Astrocyte (in vitro differentiated cells and primary cell): ENCODE measurements at regions not wholly inside any gene's neighbourhood (a gene's known extent, or its start where the extent isn't known, plus 50 kb on each side); places are given as distances from the start of the nearest gene placed in this dataset.
"Not testable (repeated sequence)": the region's sequence is repeated elsewhere in the genome, so short reads cannot be mapped to it uniquely, and the experiment has no call there.

Experiments used
- DNase-seq: peaks from one replicate; pipeline ENCODE4 v3.0.0-alpha.2; 2010; ENCODE audit warnings: low read depth
- FAIRE-seq: peaks from 2 replicates; lab custom pipeline; 2011; peaks lifted over from hg19 to GRCh38; lab: Jason Lieb, UNC
- H2AFZ ChIP-seq: 2 replicates; pipeline ENCODE4 v1.6.0; 2012; ENCODE audit warnings: low read depth, low read length, inconsistent platforms
- H3K27ac ChIP-seq: 2 replicates; pipeline ENCODE4 v1.5.1; 2011; ENCODE audit warnings: low read depth, low read length, inconsistent platforms
- H3K27me3 ChIP-seq: 2 replicates; pipeline ENCODE4 v1.6.0; 2011; ENCODE audit warnings: low read length, inconsistent platforms; ENCODE audit not compliant: insufficient read depth
- H3K36me3 ChIP-seq: 2 replicates; pipeline ENCODE4 v1.5.1; 2011; ENCODE audit warnings: low read length, inconsistent platforms; ENCODE audit not compliant: insufficient read depth
- H3K4me1 ChIP-seq: 2 replicates; pipeline ENCODE4 v1.5.1; 2011; ENCODE audit warnings: low read length, inconsistent platforms; ENCODE audit not compliant: insufficient read depth
- H3K4me2 ChIP-seq: 2 replicates; pipeline ENCODE4 v1.6.0; 2012; ENCODE audit warnings: low read length, inconsistent platforms
- H3K4me3 ChIP-seq: 2 replicates; pipeline ENCODE4 v1.5.1; 2011; ENCODE audit warnings: low read depth, mild to moderate bottlenecking, low read length, inconsistent platforms; ENCODE audit not compliant: insufficient read depth
- H3K79me2 ChIP-seq: 2 replicates; pipeline ENCODE4 v1.6.0; 2012; ENCODE audit warnings: mild to moderate bottlenecking, low read length, inconsistent platforms; ENCODE audit not compliant: insufficient read depth
- H3K9ac ChIP-seq: 2 replicates; pipeline ENCODE4 v1.6.0; 2012; ENCODE audit warnings: mild to moderate bottlenecking, low read length, inconsistent platforms
- H3K9me3 ChIP-seq: 2 replicates; pipeline ENCODE4 v1.5.1; 2012; ENCODE audit warnings: low read depth, mild to moderate bottlenecking, low read length, inconsistent platforms; ENCODE audit not compliant: insufficient read depth
- H4K20me1 ChIP-seq: 2 replicates; pipeline ENCODE4 v1.6.0; 2012; ENCODE audit warnings: low read length, inconsistent platforms; ENCODE audit not compliant: insufficient read depth
- H3K27ac Mint-ChIP-seq: one replicate; pipeline ENCODE4 v1.8.0; 2021; ENCODE audit warnings: mild to moderate bottlenecking, mixed read lengths; ENCODE audit not compliant: unreplicated experiment
- H3K27me3 Mint-ChIP-seq: one replicate; pipeline ENCODE4 v1.8.0; 2021; ENCODE audit warnings: low read depth, mixed read lengths; ENCODE audit not compliant: unreplicated experiment
- H3K36me3 Mint-ChIP-seq: one replicate; pipeline ENCODE4 v1.8.0; 2021; ENCODE audit warnings: low read depth, mixed read lengths; ENCODE audit not compliant: unreplicated experiment
- H3K4me1 Mint-ChIP-seq: one replicate; pipeline ENCODE4 v1.8.0; 2021; ENCODE audit warnings: low read depth, mixed read lengths; ENCODE audit not compliant: unreplicated experiment
- H3K4me3 Mint-ChIP-seq: one replicate; pipeline ENCODE4 v1.8.0; 2021; ENCODE audit warnings: mild to moderate bottlenecking, moderate library complexity, mixed read lengths; ENCODE audit not compliant: unreplicated experiment
- H3K9me3 Mint-ChIP-seq: one replicate; pipeline ENCODE4 v1.8.0; 2021; ENCODE audit warnings: mild to moderate bottlenecking, mixed read lengths; ENCODE audit not compliant: unreplicated experiment
- EZH2 ChIP-seq: IDR thresholded peaks from 2 replicates; pipeline ENCODE4 v1.6.1; 2012; ENCODE audit warnings: mild to moderate bottlenecking, low read length, inconsistent platforms; ENCODE audit not compliant: insufficient read depth
- TF ChIP-seq, protein P1 (sequence below): IDR thresholded peaks from 2 replicates; pipeline ENCODE4 v1.5.1; 2011; ENCODE audit warnings: low read depth, mild to moderate bottlenecking, inconsistent platforms, low read length, moderate library complexity; ENCODE audit not compliant: insufficient read depth

DNA sequence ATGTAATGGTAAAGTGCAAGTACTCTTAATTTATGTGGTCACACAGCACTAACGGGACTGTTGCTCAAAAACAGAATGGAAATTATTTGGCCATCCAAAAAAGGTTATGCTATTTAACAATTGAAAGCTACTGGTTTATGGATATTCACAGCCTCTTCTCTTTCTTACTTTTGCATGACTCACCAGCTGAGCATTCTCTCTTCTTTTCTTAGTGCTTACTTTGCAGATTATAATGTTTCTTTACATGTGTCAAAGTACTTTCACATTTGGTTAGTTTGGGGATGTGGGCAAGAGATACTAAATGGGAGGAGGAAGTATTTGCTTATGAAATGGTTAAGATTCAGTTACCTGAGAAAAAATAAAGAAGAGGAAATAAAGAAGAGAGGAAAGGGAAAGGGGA, 610.5 kb downstream of the HTR1B start:
- Mint-ChIP-seq H3K27ac (peak overlapping the region; percentile 76), H3K4me3 (no peak overlapping the region)

DNA sequence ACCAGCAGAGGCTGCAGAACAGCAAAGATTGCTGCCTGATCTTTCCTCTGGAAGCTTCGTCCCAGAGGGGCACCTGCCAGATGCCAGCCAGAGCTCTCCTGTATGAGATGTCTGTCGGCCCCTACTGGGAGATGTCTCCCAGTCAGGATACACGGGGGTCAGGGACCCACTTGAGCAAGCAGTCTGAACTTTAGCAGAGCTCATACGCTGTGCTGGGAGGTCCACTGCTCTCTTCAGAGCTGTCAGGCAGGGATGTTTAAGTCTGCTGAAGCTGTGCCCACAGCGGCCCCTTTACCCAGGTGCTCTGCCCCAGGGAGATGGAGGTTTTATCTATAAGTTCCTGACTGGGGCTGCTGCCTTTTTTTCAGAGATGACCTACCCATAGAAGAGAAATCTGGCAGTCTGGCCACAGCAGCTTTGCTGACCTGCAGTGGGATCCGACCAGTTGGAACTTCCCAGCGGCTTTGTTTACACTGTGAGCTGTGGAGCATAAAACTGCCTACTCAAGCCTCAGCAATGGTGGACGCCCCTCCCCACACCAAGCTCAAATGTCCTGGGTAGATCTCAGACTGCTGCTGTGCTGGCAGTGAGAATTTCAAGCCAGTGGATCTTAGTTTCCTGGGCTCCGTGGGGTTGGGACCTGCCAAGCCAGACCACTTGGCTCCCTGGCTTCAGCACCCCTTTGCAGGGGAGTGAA, 613.9 kb downstream of the HTR1B start:
- FAIRE-seq, H3K36me3 ChIP-seq, H2AFZ ChIP-seq, H4K20me1 ChIP-seq, H3K36me3 Mint-ChIP-seq, H3K27me3 ChIP-seq, H3K79me2 ChIP-seq, H3K9ac ChIP-seq, H3K9me3 ChIP-seq, H3K4me3 ChIP-seq, H3K4me1 ChIP-seq, H3K27me3 Mint-ChIP-seq, H3K4me1 Mint-ChIP-seq, H3K4me3 Mint-ChIP-seq, H3K27ac ChIP-seq, H3K27ac Mint-ChIP-seq, H3K4me2 ChIP-seq, DNase-seq: not testable (repeated sequence)
- H3K9me3 Mint-ChIP-seq: peaks cover 12% of the 10 kb centered on the region

More for the DNA sequence above, 610.5 kb downstream of the HTR1B start:
- no peaks in the 10 kb centered on the region for H3K27me3 Mint-ChIP-seq
- no peaks in the 10 kb centered on the region for H3K4me1 ChIP-seq
- H3K36me3 Mint-ChIP-seq: no peaks in the 10 kb centered on the region
- no peaks in the 10 kb centered on the region for H3K36me3 ChIP-seq
- no peak overlapping the region for H3K27ac ChIP-seq
- peak overlapping the region; percentile 5 for H3K4me2 ChIP-seq
- FAIRE-seq (no peak), DNase-seq (peak; percentile 11)
- H3K4me1 Mint-ChIP-seq: peaks cover 9% of the 10 kb centered on the region
- no peaks in the 10 kb centered on the region for H3K27me3 ChIP-seq
- H3K4me3 ChIP-seq: no peak overlapping the region
- H3K79me2 ChIP-seq: no peaks in the 10 kb centered on the region
- H4K20me1 ChIP-seq: no peaks in the 10 kb centered on the region
- H3K9me3 ChIP-seq: no peaks in the 10 kb centered on the region
- TF ChIP-seq, protein P1, sequence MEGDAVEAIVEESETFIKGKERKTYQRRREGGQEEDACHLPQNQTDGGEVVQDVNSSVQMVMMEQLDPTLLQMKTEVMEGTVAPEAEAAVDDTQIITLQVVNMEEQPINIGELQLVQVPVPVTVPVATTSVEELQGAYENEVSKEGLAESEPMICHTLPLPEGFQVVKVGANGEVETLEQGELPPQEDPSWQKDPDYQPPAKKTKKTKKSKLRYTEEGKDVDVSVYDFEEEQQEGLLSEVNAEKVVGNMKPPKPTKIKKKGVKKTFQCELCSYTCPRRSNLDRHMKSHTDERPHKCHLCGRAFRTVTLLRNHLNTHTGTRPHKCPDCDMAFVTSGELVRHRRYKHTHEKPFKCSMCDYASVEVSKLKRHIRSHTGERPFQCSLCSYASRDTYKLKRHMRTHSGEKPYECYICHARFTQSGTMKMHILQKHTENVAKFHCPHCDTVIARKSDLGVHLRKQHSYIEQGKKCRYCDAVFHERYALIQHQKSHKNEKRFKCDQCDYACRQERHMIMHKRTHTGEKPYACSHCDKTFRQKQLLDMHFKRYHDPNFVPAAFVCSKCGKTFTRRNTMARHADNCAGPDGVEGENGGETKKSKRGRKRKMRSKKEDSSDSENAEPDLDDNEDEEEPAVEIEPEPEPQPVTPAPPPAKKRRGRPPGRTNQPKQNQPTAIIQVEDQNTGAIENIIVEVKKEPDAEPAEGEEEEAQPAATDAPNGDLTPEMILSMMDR: no peak
- TF ChIP-seq EZH2: no peak
- H2AFZ ChIP-seq: no peak overlapping the region
- H3K9ac ChIP-seq: no peak overlapping the region
- no peaks in the 10 kb centered on the region for H3K9me3 Mint-ChIP-seq

DNA sequence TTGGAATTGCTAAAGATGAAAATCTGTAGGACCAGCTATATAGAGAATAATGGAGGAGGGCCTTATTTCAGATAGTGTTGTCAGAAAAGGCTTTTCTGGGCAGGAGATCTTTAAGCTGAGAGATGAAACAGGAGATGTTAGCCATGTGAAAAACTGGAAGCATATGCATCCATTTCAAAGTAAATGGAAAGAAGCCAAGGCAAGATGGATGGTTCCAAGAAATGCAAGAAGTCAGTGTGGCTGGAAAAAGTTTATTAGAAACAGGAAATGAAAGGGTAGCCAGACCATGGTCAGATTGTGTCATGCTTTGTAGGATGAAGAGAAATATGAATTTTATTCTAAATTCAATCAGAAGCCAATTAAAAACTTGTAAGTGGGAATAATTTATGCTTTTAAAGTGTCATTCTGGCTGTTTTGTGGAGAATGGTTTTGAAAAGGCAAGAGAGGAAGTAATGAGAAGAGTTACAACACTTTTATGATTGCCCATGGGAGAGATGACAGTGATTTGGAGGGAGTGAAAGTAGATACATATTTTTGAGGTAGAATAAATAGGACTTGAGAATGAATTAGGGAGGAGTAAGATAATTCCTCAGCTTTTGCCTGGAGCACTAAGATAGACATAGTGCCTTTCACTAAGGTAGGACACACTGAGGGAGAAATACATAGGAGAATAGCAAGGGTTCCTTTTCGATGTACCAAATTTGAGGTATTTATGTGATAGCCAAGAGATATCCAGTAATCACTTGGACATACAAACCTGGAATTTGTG, 620.1 kb downstream of the HTR1B start:
- H3K9ac ChIP-seq: no peak overlapping the region

More for the DNA sequence above, 620.1 kb downstream of the HTR1B start:
- no peak for FAIRE-seq
- no peak overlapping the region for H3K27ac ChIP-seq
- TF ChIP-seq EZH2: no peak
- TF ChIP-seq, protein P1: no peak
- H3K4me2 ChIP-seq: no peak overlapping the region
- no peaks in the 10 kb centered on the region for H3K4me1 ChIP-seq
- H3K4me1 Mint-ChIP-seq: no peaks in the 10 kb centered on the region
- no peaks in the 10 kb centered on the region for H3K79me2 ChIP-seq
- H3K27me3 ChIP-seq: no peaks in the 10 kb centered on the region
- H3K27me3 Mint-ChIP-seq: no peaks in the 10 kb centered on the region
- H3K4me3 ChIP-seq: no peak overlapping the region
- peaks cover 12% of the 10 kb centered on the region for H3K9me3 Mint-ChIP-seq
- no peaks in the 10 kb centered on the region for H3K9me3 ChIP-seq
- no peak overlapping the region for H3K4me3 Mint-ChIP-seq
- no peaks in the 10 kb centered on the region for H3K36me3 Mint-ChIP-seq
- H4K20me1 ChIP-seq: no peaks in the 10 kb centered on the region
- no peak for DNase-seq
- H3K36me3 ChIP-seq: no peaks in the 10 kb centered on the region
- H3K27ac Mint-ChIP-seq: no peak overlapping the region
- H2AFZ ChIP-seq: no peak overlapping the region
